Gastrocnemius medialis (tissue), 4 donors: ENCODE measurements at regions not wholly inside any gene's neighbourhood (a gene's known extent, or its start where the extent isn't known, plus 50 kb on each side); places are given as distances from the start of the nearest gene placed in this dataset.

Experiments used
- CTCF ChIP-seq, 5 experiments: fragments of 450-650 bp in 3 of 5; fragments of 200-600 bp in 2 of 5; sonication (generic) in 2 of 5; IDR thresholded peaks in 4 of 5; conservative IDR thresholded peaks in 1 of 5; 1 replicate in 4 of 5; 2 replicates in 1 of 5; pipeline ENCODE4 v1.5.1; 2016 to 2019; ENCODE audit warnings: antibody characterized with exemption in 5 of 5, mild to moderate bottlenecking in 3 of 5, moderate library complexity in 3 of 5
- POLR2A ChIP-seq, 2 donors: fragments of 450-650 bp; IDR thresholded peaks; one replicate each; pipeline ENCODE4 v1.6.1; 2017; ENCODE audit warnings: antibody characterized with exemption in 2 of 2, mild to moderate bottlenecking in 2 of 2, moderate library complexity in 2 of 2

- TF ChIP-seq CTCF (IDR thresholded peaks at IDR 0.05 in 4 of 5, conservative IDR thresholded peaks at IDR 0.05 in 1 of 5) (no peak), POLR2A (IDR thresholded peaks at IDR 0.05) (no peak)
Measured at GRCh38 chr6:92708270-92708669, 711.1 kb downstream of the EPHA7 start.
